ENCODE measurements at regions not wholly inside any gene's neighbourhood (a gene's known extent, or its start where the extent isn't known, plus 50 kb on each side); places are given as distances from the start of the nearest gene placed in this dataset.

DNA sequence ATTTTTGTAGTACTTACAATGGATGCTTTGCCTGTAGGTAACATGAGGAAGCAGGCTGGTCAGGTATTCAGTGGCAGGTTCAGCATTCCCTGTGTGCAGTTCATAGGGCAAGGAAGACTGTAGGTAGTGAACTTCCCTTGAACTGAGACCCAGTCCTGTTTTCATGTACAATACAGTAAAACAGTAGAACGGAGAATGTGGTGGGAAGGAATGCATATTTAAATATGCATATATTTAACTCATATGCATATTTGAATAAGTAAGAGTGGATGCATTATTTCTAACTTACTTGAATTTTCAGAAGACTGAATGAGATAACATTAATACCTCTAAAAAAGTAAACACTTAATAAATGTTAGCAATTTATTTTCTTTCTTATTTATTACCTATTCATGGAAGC is 147.6 kb upstream of the FLRT2 start:
- TF ChIP-seq POLR2AphosphoS5 (IDR thresholded peaks at IDR 0.05; ENCODE audit: low read depth, low read length) (no peak), POLR2A (IDR thresholded peaks at IDR 0.05; ENCODE audit: low read depth, low read length) (no peak)
